Caco-2 (cell line): ENCODE measurements at regions not wholly inside any gene's neighbourhood (a gene's known extent, or its start where the extent isn't known, plus 50 kb on each side); places are given as distances from the start of the nearest gene placed in this dataset.

Experiments
- BruUV-seq: library from RNA; stranded (reverse); fragments of 400-500 nt; replicated peaks from 2 replicates; lab custom pipeline; 2021; lab: Mats Ljungman, UMichigan
- CTCF ChIA-PET: fragments of 300-600 bp; sonication (Branson Sonifier 250); formaldehyde crosslinking; loops from one replicate; lab custom pipeline; 2022; ENCODE audit warnings: antibody characterized with exemption; lab: Charles Lee
- POLR2A ChIA-PET: fragments of 300-600 bp; sonication (Branson Sonifier 250); formaldehyde crosslinking; loops from one replicate; lab custom pipeline; 2022; ENCODE audit warnings: antibody characterized with exemption; lab: Charles Lee
- DNase-seq, 2 experiments: peaks; one replicate each; pipeline versions ENCODE4 v3.0.0 to v3.0.0-alpha.2; 2020 to 2022
- H3K27me3 ChIP-seq: replicated peaks from 2 replicates; pipeline ENCODE4 v1.6.0; 2011; ENCODE audit warnings: low read length; ENCODE audit not compliant: control insufficient read depth, insufficient read depth
- H3K36me3 ChIP-seq: 2 replicates; pipeline ENCODE4 v1.5.1; 2011; ENCODE audit warnings: low read length; ENCODE audit not compliant: control insufficient read depth, insufficient read depth
- H3K4me1 ChIP-seq: fragments of 250-450 bp; sonication (Bioruptor Pico); 2 replicates; pipeline ENCODE4 v1.5.1; 2020; ENCODE audit warnings: mild to moderate bottlenecking
- H3K4me3 ChIP-seq: 2 replicates; pipeline ENCODE4 v1.5.1; 2011; ENCODE audit warnings: low read depth, mild to moderate bottlenecking, control low read depth, low read length
- H3K9me3 ChIP-seq: fragments of 250-450 bp; sonication (Bioruptor Pico); 2 replicates; pipeline ENCODE4 v1.5.1; 2020; ENCODE audit warnings: mild to moderate bottlenecking, moderate library complexity
- H3K27ac Mint-ChIP-seq: one replicate; pipeline ENCODE4 v1.8.0; 2022; ENCODE audit warnings: mixed read lengths; ENCODE audit not compliant: unreplicated experiment
- H3K27me3 Mint-ChIP-seq: one replicate; pipeline ENCODE4 v1.8.0; 2022; ENCODE audit warnings: mixed read lengths; ENCODE audit not compliant: insufficient read depth, unreplicated experiment
- H3K36me3 Mint-ChIP-seq: one replicate; pipeline ENCODE4 v1.8.0; 2022; ENCODE audit warnings: mild to moderate bottlenecking, mixed read lengths; ENCODE audit not compliant: insufficient read depth, unreplicated experiment
- H3K4me1 Mint-ChIP-seq: one replicate; pipeline ENCODE4 v1.8.0; 2022; ENCODE audit warnings: low read depth, mixed read lengths; ENCODE audit not compliant: unreplicated experiment
- H3K4me3 Mint-ChIP-seq: one replicate; pipeline ENCODE4 v1.8.0; 2022; ENCODE audit warnings: mild to moderate bottlenecking, moderate library complexity, mixed read lengths; ENCODE audit not compliant: unreplicated experiment
- H3K9me3 Mint-ChIP-seq: one replicate; pipeline ENCODE4 v1.8.0; 2022; ENCODE audit warnings: mixed read lengths; ENCODE audit not compliant: unreplicated experiment
- intact Hi-C: fragments of 100-400 bp; cut with micrococcal nuclease; formaldehyde crosslinking; loops from one replicate; pipeline ENCODE4 v1.10.0; 2022; ENCODE audit not compliant: unreplicated experiment
- TF ChIP-seq, protein P1 (sequence below), 2 experiments: fragments of 200-600 bp in 1 of 2; IDR thresholded peaks; 1 replicate in 1 of 2; 2 replicates in 1 of 2; pipeline versions ENCODE4 v1.5.1 to v1.8.0; 2011 to 2022; ENCODE audit warnings: antibody characterized with exemption in 1 of 2, control low read depth in 1 of 2, inconsistent platforms in 1 of 2, low read depth in 1 of 2, low read length in 1 of 2, mild to moderate bottlenecking in 1 of 2, moderate library complexity in 1 of 2; ENCODE audit not compliant: insufficient read depth in 1 of 2, severe bottlenecking in 1 of 2, unreplicated experiment in 1 of 2

GRCh38 chr12:90398285-90398836, 556.6 kb downstream of the CCER1 start:
- TF ChIP-seq, protein P1, sequence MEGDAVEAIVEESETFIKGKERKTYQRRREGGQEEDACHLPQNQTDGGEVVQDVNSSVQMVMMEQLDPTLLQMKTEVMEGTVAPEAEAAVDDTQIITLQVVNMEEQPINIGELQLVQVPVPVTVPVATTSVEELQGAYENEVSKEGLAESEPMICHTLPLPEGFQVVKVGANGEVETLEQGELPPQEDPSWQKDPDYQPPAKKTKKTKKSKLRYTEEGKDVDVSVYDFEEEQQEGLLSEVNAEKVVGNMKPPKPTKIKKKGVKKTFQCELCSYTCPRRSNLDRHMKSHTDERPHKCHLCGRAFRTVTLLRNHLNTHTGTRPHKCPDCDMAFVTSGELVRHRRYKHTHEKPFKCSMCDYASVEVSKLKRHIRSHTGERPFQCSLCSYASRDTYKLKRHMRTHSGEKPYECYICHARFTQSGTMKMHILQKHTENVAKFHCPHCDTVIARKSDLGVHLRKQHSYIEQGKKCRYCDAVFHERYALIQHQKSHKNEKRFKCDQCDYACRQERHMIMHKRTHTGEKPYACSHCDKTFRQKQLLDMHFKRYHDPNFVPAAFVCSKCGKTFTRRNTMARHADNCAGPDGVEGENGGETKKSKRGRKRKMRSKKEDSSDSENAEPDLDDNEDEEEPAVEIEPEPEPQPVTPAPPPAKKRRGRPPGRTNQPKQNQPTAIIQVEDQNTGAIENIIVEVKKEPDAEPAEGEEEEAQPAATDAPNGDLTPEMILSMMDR (IDR thresholded peaks at IDR 0.05; ENCODE audit: insufficient read depth in 1 of 2, low read depth in 1 of 2, low read length in 1 of 2, severe bottlenecking in 1 of 2, unreplicated experiment in 1 of 2): no peak
- no peak overlapping the region for H3K4me3 Mint-ChIP-seq
- no peaks in the 10 kb centered on the region for H3K9me3 Mint-ChIP-seq
- no peak for DNase-seq
- no peaks in the 10 kb centered on the region for H3K4me1 Mint-ChIP-seq
- intact Hi-C loops: no loop called here
- no peaks in the 10 kb centered on the region for H3K27me3 Mint-ChIP-seq
- CTCF ChIA-PET: no interaction called here
- no peaks in the 10 kb centered on the region for H3K36me3 ChIP-seq
- no peak overlapping the region for H3K4me3 ChIP-seq
- H3K4me1 ChIP-seq: no peaks in the 10 kb centered on the region
- no peaks in the 10 kb centered on the region; the same call in 1 of the 2 replicates for H3K9me3 ChIP-seq
- H3K36me3 Mint-ChIP-seq: no peaks in the 10 kb centered on the region
- no peak overlapping the region for H3K27ac Mint-ChIP-seq
- POLR2A ChIA-PET: no interaction called here
- no TSS peak for BruUV-seq
- H3K27me3 ChIP-seq: no peaks in the 10 kb centered on the region

- Mint-ChIP-seq H3K27ac (no peak overlapping the region), H3K4me3 (no peak overlapping the region), H3K27me3 (no peaks in the 10 kb centered on the region), H3K9me3 (no peaks in the 10 kb centered on the region), H3K36me3 (no peaks in the 10 kb centered on the region), H3K4me1 (no peaks in the 10 kb centered on the region)
- Histone ChIP-seq H3K4me1 (no peaks in the 10 kb centered on the region), H3K36me3 (no peaks in the 10 kb centered on the region), H3K27me3 (no peaks in the 10 kb centered on the region), H3K9me3 (no peaks in the 10 kb centered on the region; the same call in 1 of the 2 replicates), H3K4me3 (no peak overlapping the region)
- intact Hi-C loops: no loop called here
- CTCF ChIA-PET: no interaction called here
- no peak for DNase-seq
- TF ChIP-seq, protein P1 (IDR thresholded peaks at IDR 0.05; ENCODE audit: insufficient read depth in 1 of 2, low read depth in 1 of 2, low read length in 1 of 2, severe bottlenecking in 1 of 2, unreplicated experiment in 1 of 2): no peak
- BruUV-seq: no TSS peak
- POLR2A ChIA-PET: no interaction called here
Observed at GRCh38 chr12:90396556-90396955, 558.4 kb downstream of the CCER1 start.

DNA sequence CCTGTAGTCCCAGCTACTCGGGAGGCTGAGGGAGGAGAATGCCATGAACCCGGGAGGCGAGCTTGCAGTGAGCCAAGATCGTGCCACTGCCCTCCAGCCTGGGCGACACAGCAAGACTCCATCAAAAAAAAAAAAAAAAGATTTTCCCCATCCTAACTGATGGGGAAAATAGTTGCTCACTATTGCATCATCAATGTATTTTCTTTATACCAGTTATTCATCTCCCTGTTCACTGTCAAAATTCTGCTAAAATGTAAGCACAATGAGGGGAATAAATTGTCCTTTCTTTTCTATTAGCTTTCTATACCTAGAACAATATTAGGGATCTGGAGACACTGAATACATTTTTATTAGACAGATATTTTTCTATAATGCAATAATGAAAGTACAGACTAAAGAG, 561.3 kb downstream of the CCER1 start:
- intact Hi-C loops: no loop called here
- Mint-ChIP-seq H3K36me3 (no peaks in the 10 kb centered on the region), H3K9me3 (no peaks in the 10 kb centered on the region), H3K27ac (no peak overlapping the region), H3K4me1 (no peaks in the 10 kb centered on the region), H3K27me3 (no peaks in the 10 kb centered on the region), H3K4me3 (no peak overlapping the region)
- no peaks in the 10 kb centered on the region for H3K36me3 ChIP-seq
- H3K9me3 ChIP-seq: no peaks in the 10 kb centered on the region; the same call in 1 of the 2 replicates
- no peak overlapping the region for H3K4me3 ChIP-seq
- TF ChIP-seq, protein P1 (IDR thresholded peaks at IDR 0.05; ENCODE audit: insufficient read depth in 1 of 2, low read depth in 1 of 2, low read length in 1 of 2, severe bottlenecking in 1 of 2, unreplicated experiment in 1 of 2): no peak
- ChIA-PET POLR2A (no interaction called here), CTCF (no interaction called here)
- no TSS peak for BruUV-seq
- H3K27me3 ChIP-seq: no peaks in the 10 kb centered on the region
- no peaks in the 10 kb centered on the region for H3K4me1 ChIP-seq
- no peak for DNase-seq
